B cell (primary cell): ENCODE measurements at regions not wholly inside any gene's neighbourhood (a gene's known extent, or its start where the extent isn't known, plus 50 kb on each side); places are given as distances from the start of the nearest gene placed in this dataset. TPM values are rescaled to one million over a fixed set of nuclear protein-coding genes. Genes with fewer than 3 reads are reported as not detected.

Experiments used
- ATAC-seq: fragments of 200-7000 bp; cut with Tn5 transposase; one replicate; pipeline ENCODE4 v1.10.0; 2021; ENCODE audit warnings: low read depth, mild to moderate bottlenecking, moderate number of reproducible peaks, moderate library complexity
- CTCF ChIA-PET: fragments of 350-600 bp; sonication (Branson Sonifier 250); formaldehyde crosslinking; loops from one replicate; lab custom pipeline; 2021; ENCODE audit warnings: antibody characterized with exemption, inconsistent platforms; lab: Charles Lee
- POLR2A ChIA-PET: fragments of 350-600 bp; sonication (Branson Sonifier 250); formaldehyde crosslinking; loops from one replicate; lab custom pipeline; 2021; ENCODE audit warnings: antibody characterized with exemption; lab: Charles Lee
- DNase-seq: peaks from one replicate; pipeline ENCODE4 v3.0.0; 2013
- H2AFZ ChIP-seq: 2 replicates; pipeline ENCODE4 v1.6.1; 2012; ENCODE audit warnings: mild to moderate bottlenecking, low read depth, low read length; ENCODE audit not compliant: insufficient read depth, poor library complexity, severe bottlenecking
- H3K27ac ChIP-seq, 2 donors: 1 replicate in 1 of 2; 2 replicates in 1 of 2; pipeline ENCODE4 v1.5.1; 2012 to 2013; ENCODE audit warnings: low read length in 2 of 2, mild to moderate bottlenecking in 2 of 2, moderate library complexity in 1 of 2
- H3K27me3 ChIP-seq, 4 experiments: fragments of 200-600 bp in 1 of 4; sonication (generic) in 1 of 4; replicated peaks in 1 of 4; 1 replicate in 2 of 4; 2 replicates in 2 of 4; pipeline versions ENCODE4 v1.6.1 to v1.7.0; 2013 to 2016; ENCODE audit warnings: low read length in 3 of 4, mild to moderate bottlenecking in 2 of 4, mixed read lengths in 1 of 4, moderate library complexity in 1 of 4; ENCODE audit not compliant: insufficient read depth in 4 of 4, control insufficient read depth in 3 of 4; ENCODE audit errors: control extremely low read depth in 1 of 4
- H3K36me3 ChIP-seq, 2 experiments: replicated peaks in 1 of 2; 1 replicate in 1 of 2; 2 replicates in 1 of 2; pipeline versions ENCODE4 v1.6.1 to v1.7.1; 2013; ENCODE audit warnings: low read length in 1 of 2; ENCODE audit not compliant: insufficient read depth in 2 of 2, control insufficient read depth in 1 of 2; ENCODE audit errors: control extremely low read depth in 1 of 2, extremely low read depth in 1 of 2
- H3K4me1 ChIP-seq, 2 donors: fragments of 200-600 bp in 1 of 2; sonication (generic) in 1 of 2; 1 replicate in 1 of 2; 2 replicates in 1 of 2; pipeline versions ENCODE4 v1.5.1 to v1.6.1; 2013 to 2017; ENCODE audit warnings: low read length in 2 of 2; ENCODE audit not compliant: control insufficient read depth in 2 of 2, insufficient read depth in 2 of 2
- H3K4me2 ChIP-seq: replicated peaks from 2 replicates; pipeline ENCODE3; 2012; ENCODE audit warnings: mild to moderate bottlenecking, low read depth, low read length; ENCODE audit not compliant: poor library complexity, severe bottlenecking
- H3K4me3 ChIP-seq, 5 experiments: fragments of 200-600 bp in 1 of 5; sonication (generic) in 1 of 5; 1 replicate in 3 of 5; 2 replicates in 2 of 5; pipeline versions ENCODE4 v1.5.1 to v1.7.0; 2011 to 2016; ENCODE audit warnings: low read length in 4 of 5, mild to moderate bottlenecking in 4 of 5, low read depth in 2 of 5, control low read depth in 1 of 5, moderate library complexity in 1 of 5; ENCODE audit not compliant: insufficient read depth in 1 of 5; ENCODE audit errors: control extremely low read depth in 1 of 5, extremely low read depth in 1 of 5
- H3K79me2 ChIP-seq: fragments of 200-600 bp; sonication (generic); one replicate; pipeline ENCODE4 v1.6.0; 2016; ENCODE audit warnings: low read length; ENCODE audit not compliant: control insufficient read depth, insufficient read depth
- H3K9ac ChIP-seq: fragments of 200-600 bp; sonication (generic); 2 replicates; pipeline ENCODE4 v1.6.1; 2017; ENCODE audit warnings: mild to moderate bottlenecking, low read length, moderate library complexity
- H3K9me3 ChIP-seq, 3 donors: one replicate each; pipeline versions ENCODE4 v1.6.1 to v1.7.1; 2013; ENCODE audit warnings: low read length in 2 of 3; ENCODE audit not compliant: control insufficient read depth in 2 of 3, insufficient read depth in 1 of 3; ENCODE audit errors: control extremely low read depth in 1 of 3
- H4K20me1 ChIP-seq: 2 replicates; pipeline ENCODE4 v1.6.0; 2012; ENCODE audit warnings: mild to moderate bottlenecking, low read length; ENCODE audit not compliant: insufficient read depth, control insufficient read depth, poor library complexity, severe bottlenecking
- H3K27ac Mint-ChIP-seq: one replicate; pipeline ENCODE4 v1.8.0; 2021; ENCODE audit warnings: mixed read lengths
- H3K27me3 Mint-ChIP-seq: one replicate; pipeline ENCODE4 v1.8.0; 2021; ENCODE audit warnings: mixed read lengths
- H3K4me1 Mint-ChIP-seq: one replicate; pipeline ENCODE4 v1.8.0; 2021; ENCODE audit warnings: mixed read lengths
- H3K4me3 Mint-ChIP-seq: one replicate; pipeline ENCODE4 v1.8.0; 2021; ENCODE audit warnings: mixed read lengths
- H3K9me3 Mint-ChIP-seq: one replicate; pipeline ENCODE4 v1.8.0; 2022; ENCODE audit warnings: mixed read lengths; ENCODE audit not compliant: insufficient read depth
- CTCF ChIP-seq: fragments of 200-600 bp; IDR thresholded peaks from one replicate; pipeline ENCODE4 v1.8.0; 2022; ENCODE audit warnings: antibody characterized with exemption, mild to moderate bottlenecking
- EZH2 ChIP-seq: IDR thresholded peaks from 2 replicates; pipeline ENCODE4 v1.6.1; 2012; ENCODE audit warnings: borderline replicate concordance, low read depth, mild to moderate bottlenecking, moderate library complexity, low read length; ENCODE audit not compliant: insufficient read depth, poor library complexity, severe bottlenecking
- WGBS: methylation state at CpG from one replicate; pipeline ENCODE4 v1.1.5; 2013; ENCODE audit warnings: missing lambda C conversion rate; ENCODE audit not compliant: insufficient coverage; 5-methylcytosine and 5-hydroxymethylcytosine counted together
- intact Hi-C: fragments of 100-400 bp; cut with micrococcal nuclease; formaldehyde crosslinking; loops from one replicate; pipeline ENCODE4 v1.10.0; 2022
- small RNA-seq: library from RNA; depleted of rRNA; stranded (forward); fragments of <200 nt; gene quantifications from one replicate; pipeline ENCODE3, GENCODE V24; 2012; ENCODE audit warnings: low replicate concordance, low read depth; ENCODE audit not compliant: insufficient read length

GRCh38 chr1:232752365-232752764 is 52.9 kb upstream of the MAP10 start:
- no peaks in the 10 kb centered on the region for H3K36me3 ChIP-seq
- POLR2A ChIA-PET: no interaction called here

GRCh38 chr1:232754930-232755329 is 50.3 kb upstream of the MAP10 start:
- no peaks in the 10 kb centered on the region for H3K79me2 ChIP-seq
- TF ChIP-seq EZH2 (no peak), CTCF (no peak)
- H3K4me1 ChIP-seq: no peaks in the 10 kb centered on the region
- Mint-ChIP-seq H3K9me3 (no peaks in the 10 kb centered on the region), H3K4me3 (no peak overlapping the region), H3K4me1 (no peaks in the 10 kb centered on the region), H3K27me3 (no peaks in the 10 kb centered on the region), H3K27ac (no peak overlapping the region)
- H3K27me3 ChIP-seq: no peaks in the 10 kb centered on the region
- DNase-seq: no peak
- H3K27ac ChIP-seq: no peak overlapping the region
- no peak for ATAC-seq
- H3K4me2 ChIP-seq: no peak overlapping the region
- CTCF ChIA-PET: no interaction called here
- intact Hi-C loops: no loop called here
- H3K9ac ChIP-seq: no peak overlapping the region
- whole genome bisulfite sequencing: no CpG with 5 or more reads among the region's 1 CpG
- no peaks in the 10 kb centered on the region for H3K36me3 ChIP-seq
- no peak overlapping the region for H2AFZ ChIP-seq
- H4K20me1 ChIP-seq: no peaks in the 10 kb centered on the region
- H3K9me3 ChIP-seq: no peaks in the 10 kb centered on the region
- POLR2A ChIA-PET: no interaction called here
- no peak overlapping the region for H3K4me3 ChIP-seq

More at GRCh38 chr1:232752365-232752764, 52.9 kb upstream of the MAP10 start:
- Histone ChIP-seq H3K4me2 (no peak overlapping the region), H3K79me2 (no peaks in the 10 kb centered on the region), H3K4me1 (no peaks in the 10 kb centered on the region), H2AFZ (no peak overlapping the region), H3K9me3 (peaks cover 0 to 14% (median 8%) of the 10 kb centered on the region in 3 donors), H3K27me3 (no peaks in the 10 kb centered on the region), H3K9ac (no peak overlapping the region), H3K4me3 (no peak overlapping the region), H3K27ac (no peak overlapping the region), H4K20me1 (no peaks in the 10 kb centered on the region)
- CTCF ChIA-PET: no interaction called here
- Mint-ChIP-seq H3K27me3 (no peaks in the 10 kb centered on the region), H3K9me3 (peaks cover 10% of the 10 kb centered on the region), H3K4me3 (no peak overlapping the region), H3K4me1 (no peaks in the 10 kb centered on the region), H3K27ac (no peak overlapping the region)
- intact Hi-C loops: no loop called here
- ATAC-seq (no peak), DNase-seq (no peak)
- WGBS: no CpG with 5 or more reads among the region's 1 CpG
- TF ChIP-seq CTCF (no peak), EZH2 (no peak)

Small RNA genes in the stretch of these regions (small RNA-seq; reads per million reads assigned to genes)
- not detected for gene RNU6-1211P
